NT2/D1 (cell line): ENCODE measurements at regions not wholly inside any gene's neighbourhood (a gene's known extent, or its start where the extent isn't known, plus 50 kb on each side); places are given as distances from the start of the nearest gene placed in this dataset.

Experiments used
- DNase-seq: peaks from one replicate; pipeline ENCODE4 v3.0.0-alpha.2; 2011; ENCODE audit warnings: low read depth, low spot score
- H3K27me3 ChIP-seq: 2 replicates; pipeline ENCODE4 v1.6.0; 2011; ENCODE audit warnings: mild to moderate bottlenecking; ENCODE audit not compliant: insufficient read length, insufficient read depth
- H3K36me3 ChIP-seq: 2 replicates; pipeline ENCODE4 v1.6.1; 2011; ENCODE audit warnings: mild to moderate bottlenecking, low read length, mixed read lengths; ENCODE audit not compliant: insufficient read depth, insufficient read length
- H3K4me1 ChIP-seq: 2 replicates; pipeline ENCODE4 v1.5.1; 2011; ENCODE audit not compliant: insufficient read depth, insufficient read length
- H3K4me3 ChIP-seq: 2 replicates; pipeline ENCODE4 v1.5.1; 2011; ENCODE audit warnings: low read depth; ENCODE audit not compliant: insufficient read length
- H3K9ac ChIP-seq: 2 replicates; pipeline ENCODE4 v1.6.0; 2011; ENCODE audit warnings: low read depth; ENCODE audit not compliant: insufficient read length
- H3K9me3 ChIP-seq: 2 replicates; pipeline ENCODE4 v1.5.1; 2011; ENCODE audit warnings: mild to moderate bottlenecking, low read length; ENCODE audit not compliant: insufficient read depth
- SUZ12 ChIP-seq: IDR thresholded peaks from 2 replicates; pipeline ENCODE4 v1.6.1; 2011; ENCODE audit not compliant: insufficient read length, insufficient read depth; ENCODE audit errors: extremely low read depth
- YY1 ChIP-seq: IDR thresholded peaks from 2 replicates; pipeline ENCODE4 v1.6.1; 2011; ENCODE audit not compliant: insufficient read length, insufficient read depth
- ZNF274 ChIP-seq: IDR thresholded peaks from 2 replicates; pipeline ENCODE4 v1.6.1; 2011; ENCODE audit warnings: mild to moderate bottlenecking, low read depth, low read length

DNA sequence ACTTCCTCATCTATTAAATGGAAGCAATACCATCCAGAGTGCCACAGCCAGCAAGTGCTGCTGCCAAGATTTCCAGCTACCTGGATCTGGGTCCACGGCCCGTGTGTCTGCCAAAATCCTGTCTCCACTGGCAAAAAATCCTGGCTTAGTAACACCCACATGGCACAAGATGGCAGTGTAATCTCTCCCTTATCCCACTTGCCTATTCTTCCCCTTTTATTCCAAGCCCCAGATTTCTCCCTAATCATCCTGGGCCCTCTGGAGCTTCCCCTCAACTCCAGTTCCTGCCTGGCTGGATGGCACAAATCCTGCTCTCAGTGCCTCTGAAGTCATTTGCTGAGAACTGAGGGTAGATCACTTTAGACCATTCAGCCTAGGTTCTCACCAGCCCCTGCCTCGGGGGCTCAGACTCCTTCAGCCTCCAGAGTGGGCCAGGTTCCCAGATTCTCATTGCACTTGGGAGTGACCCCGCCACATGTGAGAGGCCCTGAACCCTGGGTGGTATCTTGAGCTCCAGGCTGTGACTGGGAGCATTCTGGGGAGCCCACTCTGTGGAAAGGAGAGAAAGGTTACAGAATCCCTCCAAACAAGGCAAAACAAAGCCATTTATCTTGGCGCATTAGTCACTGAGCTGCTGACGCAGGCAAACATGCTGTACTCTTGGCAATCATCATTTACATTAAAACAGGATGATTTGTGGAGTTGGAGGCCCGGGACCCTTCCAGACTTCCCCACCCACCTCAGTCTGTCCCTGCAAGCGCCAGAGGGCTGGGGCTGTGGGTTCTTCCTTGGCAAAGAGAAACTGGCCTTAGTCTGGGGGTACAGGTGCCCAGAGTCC, 325.8 kb downstream of the DYSF start:
- DNase-seq: no peak
- Histone ChIP-seq H3K4me1 (no peaks in the 10 kb centered on the region), H3K9me3 (no peaks in the 10 kb centered on the region), H3K27me3 (no peaks in the 10 kb centered on the region), H3K4me3 (no peak overlapping the region), H3K9ac (no peak overlapping the region), H3K36me3 (no peaks in the 10 kb centered on the region)
- TF ChIP-seq SUZ12: no peak
- no peak for TF ChIP-seq YY1
- TF ChIP-seq ZNF274: no peak

DNA sequence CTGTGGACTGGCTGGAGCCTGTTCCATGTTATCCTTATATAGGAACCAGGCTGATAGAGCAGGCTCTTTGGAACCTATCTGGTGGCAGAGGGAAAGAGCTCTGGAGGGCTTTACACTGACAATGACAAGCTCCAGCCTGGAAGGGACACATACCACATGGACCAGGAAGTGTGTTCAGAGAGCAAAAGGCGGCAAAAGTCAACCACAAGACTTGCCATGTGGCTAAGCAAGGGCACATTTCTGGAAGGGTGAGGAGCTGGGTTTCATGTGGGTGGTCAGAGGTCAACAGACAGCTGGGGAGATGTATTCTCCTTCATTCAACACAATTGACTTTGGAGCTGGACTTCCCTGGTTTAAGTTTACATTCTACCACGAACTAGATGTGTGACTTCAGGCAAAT, 325.2 kb downstream of the DYSF start:
- no peaks in the 10 kb centered on the region for H3K9me3 ChIP-seq
- H3K4me1 ChIP-seq: no peaks in the 10 kb centered on the region
- H3K36me3 ChIP-seq: no peaks in the 10 kb centered on the region
- DNase-seq: no peak
- no peak overlapping the region for H3K4me3 ChIP-seq
- no peaks in the 10 kb centered on the region for H3K27me3 ChIP-seq
- H3K9ac ChIP-seq: no peak overlapping the region
- TF ChIP-seq ZNF274: no peak
- TF ChIP-seq SUZ12: no peak
- TF ChIP-seq YY1: no peak

DNA sequence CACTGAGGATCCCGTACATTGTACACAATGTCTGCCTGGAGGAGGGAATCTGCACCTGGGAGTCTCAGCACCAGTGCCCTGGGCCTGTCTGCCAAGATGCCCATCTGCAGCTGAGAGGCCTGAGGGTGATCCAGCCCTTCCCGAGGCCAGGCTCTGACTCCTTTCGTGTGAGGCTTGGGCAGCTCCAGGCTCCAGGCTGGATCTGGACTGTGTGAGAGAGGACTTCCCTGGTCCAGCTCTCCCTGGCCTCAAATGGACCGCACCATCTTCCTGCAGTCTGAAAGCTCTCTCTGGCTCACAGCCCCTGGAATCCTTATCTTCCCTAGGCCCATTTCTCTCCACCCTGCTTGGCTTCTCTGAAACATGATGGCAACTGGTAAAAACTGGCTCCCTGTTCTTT, 324.6 kb downstream of the DYSF start:
- Histone ChIP-seq H3K27me3 (no peaks in the 10 kb centered on the region), H3K36me3 (no peaks in the 10 kb centered on the region), H3K4me1 (no peaks in the 10 kb centered on the region), H3K4me3 (no peak overlapping the region), H3K9me3 (no peaks in the 10 kb centered on the region; the same call in 1 of the 2 replicates), H3K9ac (no peak overlapping the region)
- TF ChIP-seq ZNF274 (no peak), YY1 (no peak), SUZ12 (no peak)
- no peak for DNase-seq

DNA sequence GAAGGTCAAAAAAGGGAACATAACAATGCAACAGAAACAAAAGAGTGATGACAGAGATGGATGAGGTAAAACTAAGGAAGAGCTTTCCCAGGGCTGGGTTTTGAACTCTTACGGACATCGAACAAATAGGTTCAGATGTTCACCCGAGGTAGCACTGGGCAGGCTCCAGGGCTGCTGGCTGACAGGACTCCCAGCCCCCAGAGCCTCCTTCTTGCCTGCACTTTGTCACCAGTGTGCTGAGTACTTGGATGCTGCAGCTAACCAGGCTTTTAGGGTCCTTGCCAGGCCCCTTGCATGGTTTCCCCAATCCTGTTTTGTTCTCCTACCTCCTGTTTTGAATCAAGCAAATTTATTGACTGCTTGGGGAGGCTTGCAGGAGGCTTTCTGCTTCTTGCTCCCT, 322.9 kb downstream of the DYSF start:
- Histone ChIP-seq H3K4me3 (no peak overlapping the region), H3K4me1 (no peaks in the 10 kb centered on the region)
- TF ChIP-seq SUZ12 (no peak), YY1 (no peak), ZNF274 (no peak)

DNA sequence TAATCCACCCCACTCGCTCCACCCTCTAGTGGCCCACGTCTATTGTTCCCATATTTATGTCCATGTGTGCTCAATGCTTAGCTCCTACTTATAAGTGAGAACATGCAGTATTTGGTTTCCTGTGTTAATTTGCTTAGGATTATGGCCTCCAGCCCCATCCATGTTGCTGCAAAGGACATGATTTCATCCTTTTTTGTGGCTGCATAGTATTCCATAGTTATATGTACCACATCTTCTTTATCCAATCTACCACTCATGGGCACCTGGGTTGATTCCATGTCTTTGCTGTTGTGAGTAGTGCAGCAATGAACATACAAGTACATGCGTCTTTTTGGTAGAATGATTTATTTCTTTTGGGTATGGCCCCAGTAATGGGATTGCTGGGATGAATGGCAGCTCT, 319.9 kb downstream of the DYSF start:
- no peaks in the 10 kb centered on the region for H3K4me1 ChIP-seq
- H3K4me3 ChIP-seq: no peak overlapping the region
- no peak overlapping the region for H3K9ac ChIP-seq
- no peak for DNase-seq
- no peaks in the 10 kb centered on the region for H3K27me3 ChIP-seq
- no peaks in the 10 kb centered on the region for H3K36me3 ChIP-seq
- peaks cover 17% of the 10 kb centered on the region for H3K9me3 ChIP-seq
- TF ChIP-seq SUZ12 (no peak), YY1 (no peak), ZNF274 (no peak)

More for the DNA sequence above, 322.9 kb downstream of the DYSF start:
- Histone ChIP-seq H3K27me3 (no peaks in the 10 kb centered on the region), H3K36me3 (no peaks in the 10 kb centered on the region), H3K9ac (no peak overlapping the region), H3K9me3 (peaks cover 2% of the 10 kb centered on the region; the same call in 1 of the 2 replicates)
- no peak for DNase-seq

DNA sequence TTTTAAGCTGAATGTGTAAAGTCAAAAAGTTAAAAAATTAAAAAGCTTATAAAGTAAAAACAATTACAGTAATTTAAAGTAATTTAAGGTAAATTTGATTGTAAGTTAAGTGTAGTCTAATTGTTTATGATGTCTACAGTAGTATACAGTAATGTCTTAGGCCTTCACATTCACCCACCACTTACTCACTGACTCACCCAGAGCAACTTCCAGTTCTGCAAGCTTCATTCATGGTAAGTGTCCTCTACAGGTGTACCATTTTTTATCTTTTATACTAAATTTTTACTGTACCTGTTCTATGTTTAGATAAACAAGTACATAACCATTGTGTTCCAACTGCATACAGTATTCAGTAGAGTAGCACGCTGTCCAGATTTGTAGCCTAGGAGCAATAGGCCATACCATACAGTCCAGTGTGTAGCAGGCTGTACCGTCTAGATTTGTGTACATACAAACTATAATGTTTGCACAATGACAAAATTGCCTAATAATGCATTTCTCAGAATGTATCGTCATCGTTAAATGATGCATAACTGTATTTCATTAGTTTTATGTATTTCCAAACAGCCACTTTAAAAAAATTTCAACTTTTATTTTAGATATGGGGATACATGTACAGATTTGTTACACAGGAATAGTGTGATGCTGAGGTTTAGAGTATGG, 319.3 kb downstream of the DYSF start:
- Histone ChIP-seq H3K9me3 (peaks cover 17% of the 10 kb centered on the region), H3K4me1 (no peaks in the 10 kb centered on the region), H3K9ac (no peak overlapping the region), H3K27me3 (no peaks in the 10 kb centered on the region), H3K4me3 (no peak overlapping the region), H3K36me3 (no peaks in the 10 kb centered on the region)
- TF ChIP-seq YY1: no peak
- no peak for TF ChIP-seq ZNF274
- no peak for TF ChIP-seq SUZ12
- DNase-seq: no peak

DNA sequence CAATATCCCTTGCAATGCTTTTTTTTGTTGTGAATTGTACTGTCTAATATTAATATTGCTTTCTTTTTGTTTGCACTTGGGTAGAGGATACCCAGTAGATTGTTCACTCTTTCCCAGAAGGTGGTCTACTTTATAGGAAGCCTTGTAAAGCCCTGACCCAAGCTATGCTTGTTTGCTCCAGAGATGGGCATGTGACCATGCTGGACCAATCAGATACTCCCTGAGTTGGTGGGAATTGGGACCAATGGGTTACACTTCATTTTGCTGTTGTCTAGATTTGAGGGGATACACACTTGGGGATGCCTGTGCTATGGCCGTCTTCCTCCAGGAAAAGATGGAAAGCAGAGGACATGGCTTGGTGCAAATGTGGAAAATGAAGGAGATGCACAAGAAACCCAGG, 314.3 kb downstream of the DYSF start:
- Histone ChIP-seq H3K4me3 (no peak overlapping the region), H3K9ac (no peak overlapping the region), H3K9me3 (peaks cover 17% of the 10 kb centered on the region), H3K36me3 (no peaks in the 10 kb centered on the region), H3K27me3 (no peaks in the 10 kb centered on the region), H3K4me1 (no peaks in the 10 kb centered on the region)
- DNase-seq: no peak
- TF ChIP-seq YY1: no peak
- TF ChIP-seq SUZ12: no peak
- no peak for TF ChIP-seq ZNF274
